Hematopoietic multipotent progenitor cell (in vitro differentiated cells): ENCODE measurements at regions not wholly inside any gene's neighbourhood (a gene's known extent, or its start where the extent isn't known, plus 50 kb on each side); places are given as distances from the start of the nearest gene placed in this dataset.

Experiments
- DNase-seq, 3 donors: peaks; one replicate each; pipeline ENCODE4 v3.0.0-alpha.2; 2011 to 2015; ENCODE audit warnings: low read depth in 2 of 3, low spot score in 2 of 3

GRCh38 chr13:107185889-107186288, 618.0 kb upstream of the ARGLU1 start:
- DNase-seq = no peak

- no peak for DNase-seq
Measured at GRCh38 chr13:107170270-107170931, 602.5 kb upstream of the ARGLU1 start.

- no peak for DNase-seq
Measured at GRCh38 chr13:107157271-107157670, 589.3 kb upstream of the ARGLU1 start.

DNA sequence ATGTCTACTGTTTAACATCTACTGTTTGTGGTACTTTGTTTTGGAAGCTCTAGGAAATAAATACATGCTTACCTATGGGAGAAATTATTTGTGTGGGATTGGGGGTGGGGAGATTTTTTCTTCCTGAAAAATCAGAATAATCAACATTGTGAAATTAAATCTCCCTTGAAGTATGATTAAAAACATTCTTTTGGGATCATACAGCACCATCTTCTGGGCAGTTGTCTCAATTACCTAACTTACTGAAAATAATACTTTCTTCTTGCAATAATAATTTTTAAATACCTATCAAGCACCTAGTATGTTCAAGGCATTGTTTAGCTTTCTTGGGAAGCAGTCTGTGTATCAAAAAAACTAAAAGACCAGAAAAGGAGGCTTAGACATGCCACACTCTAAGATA, 576.5 kb upstream of the ARGLU1 start:
- DNase-seq = peak in 1 of 3 donors; percentile 5

GRCh38 chr13:107141767-107142166, 573.8 kb upstream of the ARGLU1 start:
- no peak for DNase-seq

GRCh38 chr13:107139006-107139405, 571.1 kb upstream of the ARGLU1 start:
- no peak for DNase-seq

DNA sequence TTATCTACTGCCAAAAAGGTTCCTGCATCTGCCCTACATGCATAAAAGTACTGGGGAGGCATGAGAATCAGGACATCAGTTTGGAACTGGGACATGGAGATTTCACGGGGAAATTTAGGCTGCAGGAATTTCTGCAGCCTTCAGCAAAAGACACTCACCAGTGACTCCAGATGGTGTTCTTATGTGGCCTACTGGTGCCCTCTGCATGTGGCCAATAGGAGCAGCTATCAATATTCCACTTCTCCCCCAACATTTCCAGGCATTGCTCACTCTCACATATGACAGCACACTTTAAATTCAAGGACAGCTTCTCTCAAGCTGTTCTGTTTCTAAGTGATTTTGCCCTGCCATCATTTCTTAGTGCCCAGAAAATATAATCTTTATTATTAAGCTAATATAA, 570.5 kb upstream of the ARGLU1 start:
- no peak for DNase-seq

DNA sequence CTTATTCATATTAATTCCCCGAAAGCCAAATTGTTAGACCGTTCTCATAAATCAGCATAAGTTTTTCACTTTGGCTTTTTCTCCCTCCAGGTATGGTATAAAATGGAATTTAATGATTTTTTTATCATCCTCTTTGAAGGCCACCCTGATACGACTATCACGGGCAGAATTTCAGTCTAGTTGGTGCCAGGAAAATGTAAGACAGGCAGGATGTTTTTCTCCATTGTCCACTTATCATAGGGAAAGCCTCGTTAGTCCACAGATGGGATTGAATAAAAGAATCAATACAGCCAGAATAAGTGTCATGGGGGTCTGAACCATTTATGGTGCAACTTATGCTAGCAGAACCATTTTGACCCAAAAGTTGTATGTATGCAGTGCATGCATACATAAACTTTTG, 566.0 kb upstream of the ARGLU1 start:
- no peak for DNase-seq

DNA sequence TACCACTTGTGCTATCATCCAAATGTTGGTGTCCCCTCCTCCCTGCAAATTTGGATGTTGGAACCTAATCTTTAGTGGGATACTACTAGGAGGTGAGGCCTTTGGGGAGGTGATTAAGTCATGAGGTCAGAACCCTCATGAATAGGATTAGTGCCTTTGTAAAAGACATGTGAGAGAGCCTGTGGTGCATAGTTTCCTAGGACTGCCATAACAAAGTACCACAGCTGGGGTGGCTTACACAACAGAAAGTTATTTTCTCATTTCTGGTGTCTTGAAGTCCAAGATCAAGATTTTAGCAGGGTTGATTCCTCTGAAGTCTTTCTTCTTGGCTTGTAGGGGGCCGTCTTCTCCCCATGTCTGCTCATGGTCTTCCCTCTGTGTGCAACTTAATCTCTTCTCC, 562.6 kb upstream of the ARGLU1 start:
- no peak for DNase-seq

GRCh38 chr13:107124730-107125129, 556.8 kb upstream of the ARGLU1 start:
- DNase-seq = no peak

- DNase-seq = peak in 2 of 3 donors; percentile 4 to 54
Measured at GRCh38 chr13:107124129-107124718, 556.3 kb upstream of the ARGLU1 start.

DNA sequence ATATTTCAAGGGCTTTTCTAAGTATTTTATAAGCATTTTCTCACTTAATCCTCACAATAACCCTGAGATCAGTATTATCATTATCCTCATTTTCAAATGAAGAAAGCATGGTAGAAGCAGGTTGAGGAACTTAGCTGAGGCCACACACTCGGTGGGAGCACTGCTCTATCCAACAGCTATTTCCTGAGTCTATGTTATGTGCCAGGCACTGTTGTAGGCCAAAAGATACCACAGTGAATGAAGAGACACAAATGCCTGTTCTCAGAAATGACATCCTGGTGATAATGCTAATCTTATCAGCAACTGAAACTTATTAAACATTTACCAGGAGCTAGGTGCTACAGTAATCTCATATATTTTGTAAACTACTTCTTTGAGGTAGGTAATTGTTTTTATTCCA, 553.9 kb upstream of the ARGLU1 start:
- no peak for DNase-seq

DNA sequence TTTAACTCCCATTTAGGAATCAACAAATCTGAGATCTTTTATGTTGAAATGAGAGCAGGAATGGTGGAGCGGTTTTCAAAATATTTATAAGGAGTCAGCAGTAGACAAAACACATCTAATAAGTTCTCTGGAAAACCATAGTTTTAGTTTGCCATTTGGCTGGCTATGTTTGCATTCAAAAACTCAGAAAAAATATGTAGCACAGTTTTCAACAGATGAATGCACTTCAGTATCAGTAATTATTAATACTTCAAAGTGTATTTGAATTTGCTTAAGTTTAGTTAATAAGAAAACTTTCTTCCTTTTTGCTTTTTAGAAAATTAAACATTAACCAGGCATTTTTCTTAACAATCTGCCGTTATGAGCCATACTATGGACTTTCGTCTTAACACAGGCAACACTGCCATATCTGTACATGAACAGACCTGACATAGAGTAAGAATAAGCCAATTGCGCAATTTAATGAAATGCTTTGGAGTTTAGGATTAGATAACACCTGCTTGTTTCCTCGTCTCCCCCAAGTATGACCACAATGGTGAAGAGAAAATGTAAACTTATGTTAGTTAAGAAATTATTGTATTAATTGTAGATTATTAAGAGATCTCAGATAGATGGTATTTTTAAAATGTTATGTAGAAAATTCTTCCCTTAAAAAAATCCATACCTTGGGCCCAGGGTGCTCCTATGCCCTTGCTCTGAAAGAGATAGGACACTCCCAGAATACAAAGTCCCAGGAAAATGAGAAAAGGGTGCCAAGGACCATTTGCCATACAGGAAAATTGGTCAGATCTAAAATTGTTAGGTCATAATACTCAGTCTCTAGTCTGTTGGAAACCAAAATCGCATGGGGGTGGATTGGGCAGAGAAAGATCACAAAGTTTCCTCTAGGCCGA, 552.3 kb upstream of the ARGLU1 start:
- DNase-seq = no peak

DNA sequence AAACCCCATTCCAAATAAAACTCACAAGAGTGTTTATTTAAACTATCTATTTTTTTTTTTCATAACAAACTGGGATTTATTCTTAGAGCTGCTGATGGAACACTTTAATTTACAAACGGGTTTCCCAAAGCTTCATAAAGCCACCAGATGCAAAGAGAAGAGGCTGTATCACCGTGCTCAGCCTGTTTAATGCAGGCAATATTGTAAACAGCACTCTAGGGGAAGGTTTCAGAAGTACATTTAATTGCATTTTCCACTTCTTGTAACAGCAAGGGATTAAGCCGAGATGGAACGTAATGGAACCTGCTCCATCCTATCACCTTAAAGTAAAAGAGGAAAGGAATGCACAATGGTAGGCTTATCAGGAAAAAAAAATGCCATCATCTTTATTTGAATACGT, 550.6 kb upstream of the ARGLU1 start:
- no peak for DNase-seq

GRCh38 chr13:107117327-107118012, 549.5 kb upstream of the ARGLU1 start:
- no peak for DNase-seq

DNA sequence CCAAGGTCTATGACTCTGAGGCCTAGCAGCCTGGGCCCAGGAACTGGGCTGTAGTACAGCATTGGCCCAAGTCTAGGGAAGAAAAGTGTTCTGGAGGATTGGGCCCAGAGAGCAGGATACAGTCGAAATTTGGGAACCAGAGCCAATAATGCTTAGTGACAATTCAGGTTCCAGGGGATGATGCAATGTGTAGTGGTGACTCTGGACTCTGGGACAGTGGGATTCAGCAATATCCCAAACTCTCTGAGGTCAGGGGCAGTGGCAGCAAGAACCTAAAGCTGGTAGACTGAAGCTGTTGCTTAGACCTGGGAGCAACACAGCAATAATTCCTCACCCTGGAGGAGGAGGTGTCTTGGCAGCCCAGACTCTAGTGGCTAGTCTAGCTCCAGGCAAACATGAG, 545.5 kb upstream of the ARGLU1 start:
- DNase-seq = no peak

GRCh38 chr13:107111248-107111647, 543.3 kb upstream of the ARGLU1 start:
- DNase-seq = no peak

DNA sequence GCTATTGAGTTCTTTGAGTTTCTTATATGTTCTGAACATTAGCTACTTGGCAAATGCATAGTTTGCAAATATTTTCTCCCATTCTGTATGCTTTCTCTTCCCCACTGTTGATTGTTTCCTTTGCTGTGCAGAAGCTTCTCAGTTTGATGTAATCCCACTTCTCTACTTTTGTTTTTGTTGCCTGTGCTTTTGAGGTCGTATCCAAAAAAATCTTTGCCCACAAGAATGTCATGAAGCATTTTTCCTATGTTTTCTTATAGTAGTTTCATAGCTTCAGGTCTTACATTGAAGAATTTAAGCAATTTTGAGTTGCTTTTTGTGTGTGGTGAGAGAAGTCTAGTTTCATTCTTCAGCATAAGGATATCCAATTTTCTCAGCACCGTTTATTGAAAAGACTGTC, 536.7 kb upstream of the ARGLU1 start:
- DNase-seq = no peak

- DNase-seq = no peak
Measured at GRCh38 chr13:107102676-107103075, 534.7 kb upstream of the ARGLU1 start.

DNA sequence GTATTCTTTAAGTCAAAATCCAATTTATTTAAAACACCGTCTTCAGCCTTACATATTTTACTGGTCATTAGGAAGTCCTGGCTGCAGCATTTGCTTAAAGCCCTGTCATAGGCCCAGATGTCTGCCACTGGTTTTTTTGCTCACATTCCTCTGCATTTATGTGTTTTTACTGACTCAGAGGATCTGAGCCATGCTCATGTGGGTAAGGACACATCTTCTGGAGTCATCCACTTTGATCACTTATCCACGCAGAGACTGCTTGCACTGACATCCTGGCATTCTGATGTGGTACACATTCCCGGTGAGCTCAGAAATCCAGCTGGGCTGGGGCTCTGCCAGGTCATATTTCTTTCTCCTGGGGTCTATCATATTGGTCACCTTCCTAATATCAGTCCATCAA, 531.7 kb upstream of the ARGLU1 start:
- DNase-seq = no peak

DNA sequence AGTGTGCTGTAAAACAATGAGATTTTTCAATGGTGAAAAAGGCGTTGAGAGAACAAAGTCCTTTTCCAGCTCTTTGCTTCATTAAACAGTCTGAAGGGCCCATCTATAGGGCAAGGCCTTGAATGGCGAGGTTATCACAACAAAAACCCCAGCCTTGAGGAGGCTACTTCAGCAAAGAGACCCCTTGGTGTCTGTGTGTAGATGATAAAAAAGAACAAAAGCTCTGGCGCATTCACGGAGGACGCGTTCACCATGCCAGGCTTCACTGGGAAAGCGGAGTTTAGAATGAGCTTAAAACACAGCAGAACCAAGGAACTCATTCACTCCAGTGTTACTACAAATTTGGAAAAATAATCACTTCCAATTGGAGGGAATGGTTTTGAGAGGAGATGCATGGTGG, 530.0 kb upstream of the ARGLU1 start:
- no peak for DNase-seq
